NCI-H1417 (cell line): ENCODE measurements at regions not wholly inside any gene's neighbourhood (a gene's known extent, or its start where the extent isn't known, plus 50 kb on each side); places are given as distances from the start of the nearest gene placed in this dataset.

ENCODE experiments used
- DNase-seq, 3 experiments: peaks; one replicate each; lab custom pipeline; 2025; lab: John Stamatoyannopoulos, UW

GRCh38 chr5:26828294-26828693, 210.1 kb downstream of the CDH9 start:
- DNase-seq: no peak

- no peak for DNase-seq
Observed at GRCh38 chr5:26813235-26813634, 225.2 kb downstream of the CDH9 start.

GRCh38 chr5:26812714-26813113, 225.7 kb downstream of the CDH9 start:
- no peak for DNase-seq

- no peak for DNase-seq
Observed at GRCh38 chr5:26807231-26808199, 230.9 kb downstream of the CDH9 start.

GRCh38 chr5:26805076-26805475, 233.3 kb downstream of the CDH9 start:
- peak in 1 of 3 experiments; percentile 24 for DNase-seq

DNA sequence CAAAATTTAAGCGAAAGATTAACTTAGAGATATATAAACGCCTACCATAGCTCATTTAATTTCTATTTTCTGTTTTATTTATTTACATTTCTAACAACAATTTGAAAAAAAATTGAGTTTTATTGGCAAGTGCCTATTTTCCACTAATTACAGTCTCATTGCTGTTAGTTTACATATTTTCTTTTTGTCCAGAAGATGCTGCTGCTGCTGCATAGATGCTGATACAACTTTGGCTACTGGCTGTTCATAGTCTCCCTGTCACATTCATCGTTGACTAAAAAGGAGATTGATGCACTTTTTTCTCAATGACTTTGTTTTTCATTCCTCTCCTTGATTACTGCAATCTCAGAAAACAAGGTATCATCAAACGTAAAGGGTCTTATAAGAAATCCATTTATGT, 235.4 kb downstream of the CDH9 start:
- DNase-seq: peak in 2 of 3 experiments; percentile 13 to 45

DNA sequence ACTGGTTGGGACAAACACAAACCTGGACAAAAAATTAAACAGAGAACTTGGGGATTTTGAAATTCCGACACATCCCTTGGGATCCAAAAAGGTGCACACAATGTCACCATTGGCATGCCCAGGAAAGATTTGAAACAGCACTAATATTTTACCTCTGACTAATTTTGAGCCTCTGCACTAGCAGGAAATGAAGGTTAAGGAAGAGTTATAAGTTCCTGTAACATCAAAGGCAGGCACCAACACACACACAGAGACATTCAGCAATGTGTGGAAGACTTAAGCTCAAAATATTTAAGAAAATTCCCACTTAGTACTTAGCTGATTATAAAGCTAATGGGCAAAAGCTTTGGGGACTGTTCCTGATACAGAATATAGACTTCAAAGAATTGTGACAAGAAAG, 247.0 kb downstream of the CDH9 start:
- DNase-seq: no peak

- DNase-seq: no peak
Observed at GRCh38 chr5:26791021-26791420, 247.4 kb downstream of the CDH9 start.

DNA sequence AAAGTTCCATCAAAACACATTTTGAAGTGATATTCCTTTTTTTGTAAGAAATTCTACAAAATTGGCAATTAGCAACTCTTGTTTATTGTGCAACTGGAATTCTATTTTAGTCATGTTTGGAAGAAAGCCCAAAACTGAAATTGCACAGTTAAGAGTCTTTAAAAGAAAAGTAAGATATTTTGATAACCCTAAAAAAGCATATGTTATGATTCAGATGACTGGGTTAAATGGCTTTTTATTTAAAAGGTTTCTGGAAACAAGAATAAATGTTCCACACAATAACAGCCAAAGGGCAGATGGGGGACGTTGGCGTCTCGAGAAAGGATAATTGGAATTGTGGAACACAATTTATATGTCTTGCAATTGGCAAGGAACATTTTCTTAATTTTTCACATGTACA, 275.2 kb downstream of the CDH9 start:
- DNase-seq: no peak

GRCh38 chr5:26761446-26761845, 276.9 kb downstream of the CDH9 start:
- no peak for DNase-seq

- DNase-seq: peak; percentile 3 to 98 (median 83)
Observed at GRCh38 chr5:26761045-26761444, 277.3 kb downstream of the CDH9 start.

DNA sequence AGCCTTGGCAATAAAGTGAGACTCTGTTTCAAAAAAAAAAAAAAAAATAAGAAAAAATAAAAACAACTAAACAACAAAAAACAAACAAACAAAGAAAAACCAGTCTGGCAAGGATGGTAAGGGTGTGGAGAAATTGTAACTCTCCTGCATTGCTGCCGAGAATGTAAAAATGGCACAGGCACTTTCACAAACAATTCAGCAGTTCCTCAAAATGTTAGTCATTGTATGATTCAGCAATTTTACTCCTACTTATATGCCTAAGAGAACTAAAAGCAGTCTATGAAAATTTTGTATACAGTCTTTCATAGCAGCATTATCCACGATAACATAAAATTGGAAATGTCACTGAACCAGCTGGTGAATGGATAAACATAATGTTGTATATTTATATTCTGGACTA, 280.4 kb downstream of the CDH9 start:
- DNase-seq: no peak

DNA sequence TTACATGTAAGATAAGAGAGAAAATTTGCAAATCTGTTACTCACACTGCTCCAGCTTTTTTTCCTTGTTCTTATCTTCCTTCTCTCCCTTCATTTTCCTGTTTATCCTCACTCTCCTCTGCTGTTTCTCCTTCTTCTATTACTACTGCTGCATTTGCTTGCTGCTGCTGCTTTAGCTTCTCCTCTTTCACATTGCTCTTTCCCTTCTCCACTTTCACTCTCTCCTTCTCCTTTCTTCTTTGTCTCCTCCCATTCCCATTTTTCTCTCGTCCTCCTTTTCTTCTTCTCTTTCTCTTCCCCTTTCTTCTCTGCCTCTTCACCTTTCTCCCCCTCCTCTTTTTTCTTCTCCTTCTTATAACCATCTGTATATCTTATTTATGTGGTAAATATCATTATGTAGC, 288.6 kb downstream of the CDH9 start:
- no peak for DNase-seq

GRCh38 chr5:26740182-26740581, 298.2 kb downstream of the CDH9 start:
- DNase-seq: no peak

GRCh38 chr5:26737348-26738265, 300.8 kb downstream of the CDH9 start:
- DNase-seq: no peak

GRCh38 chr5:26727916-26728315, 310.5 kb downstream of the CDH9 start:
- no peak for DNase-seq

GRCh38 chr5:26719803-26720202, 318.6 kb downstream of the CDH9 start:
- peak in 1 of 3 experiments; percentile 56 for DNase-seq

- peak; percentile 21 to 84 (median 54) for DNase-seq
Observed at GRCh38 chr5:26700759-26701384, 337.5 kb downstream of the CDH9 start.

- DNase-seq: no peak
Observed at GRCh38 chr5:26692952-26693351, 345.4 kb downstream of the CDH9 start.

GRCh38 chr5:26691486-26691885, 346.9 kb downstream of the CDH9 start:
- no peak for DNase-seq

- no peak for DNase-seq
Observed at GRCh38 chr5:26690511-26690910, 347.9 kb downstream of the CDH9 start.

GRCh38 chr5:26681861-26682260, 356.5 kb downstream of the CDH9 start:
- no peak for DNase-seq
